Panc1 (cell line): ENCODE measurements at regions not wholly inside any gene's neighbourhood (a gene's known extent, or its start where the extent isn't known, plus 50 kb on each side); places are given as distances from the start of the nearest gene placed in this dataset.

Source experiments
- ATAC-seq: fragments of 200-7000 bp; cut with Tn5 transposase; 2 replicates; pipeline ENCODE4 v1.9.1; 2020; ENCODE audit warnings: mild to moderate bottlenecking, moderate library complexity
- BruUV-seq: library from RNA; stranded (reverse); fragments of 400-500 nt; replicated peaks from 2 replicates; lab custom pipeline; 2021; lab: Mats Ljungman, UMichigan
- CTCF ChIA-PET: fragments of 300-600 bp; sonication (Branson Sonifier 250); formaldehyde crosslinking; loops from one replicate; lab custom pipeline; 2022; ENCODE audit warnings: antibody characterized with exemption; lab: Charles Lee
- POLR2A ChIA-PET: fragments of 300-600 bp; sonication (Branson Sonifier 250); formaldehyde crosslinking; loops from one replicate; lab custom pipeline; 2022; ENCODE audit warnings: antibody characterized with exemption; lab: Charles Lee
- DNase-seq: peaks from one replicate; pipeline ENCODE4 v3.0.0-alpha.2; 2010; ENCODE audit warnings: low read depth, low spot score
- H3K27ac ChIP-seq: 2 replicates; pipeline ENCODE4 v1.5.1; 2011; ENCODE audit warnings: mild to moderate bottlenecking, low read length, inconsistent platforms
- H3K27me3 ChIP-seq: fragments of 200-500 bp; sonication (Bioruptor generic); 2 replicates; pipeline ENCODE4 v1.6.0; 2014; ENCODE audit warnings: low read length, inconsistent platforms; ENCODE audit not compliant: control insufficient read depth, insufficient read depth
- H3K36me3 ChIP-seq: fragments of 200-500 bp; sonication (Bioruptor generic); 2 replicates; pipeline ENCODE4 v1.5.1; 2014; ENCODE audit warnings: inconsistent platforms, mild to moderate bottlenecking, low read length, moderate library complexity; ENCODE audit not compliant: control insufficient read depth, insufficient read depth
- H3K4me1 ChIP-seq: 2 replicates; pipeline ENCODE4 v1.5.1; 2011; ENCODE audit warnings: inconsistent platforms, mild to moderate bottlenecking, low read length, moderate library complexity; ENCODE audit not compliant: control insufficient read depth, insufficient read depth
- H3K4me3 ChIP-seq, 2 experiments: 2 replicates each; pipeline ENCODE4 v1.5.1; 2011 to 2012; ENCODE audit warnings: low read depth in 2 of 2, low read length in 2 of 2, mild to moderate bottlenecking in 2 of 2, inconsistent platforms in 1 of 2, moderate library complexity in 1 of 2
- H3K9me3 ChIP-seq: fragments of 200-500 bp; sonication (Bioruptor generic); 2 replicates; pipeline ENCODE4 v1.5.1; 2014; ENCODE audit warnings: low read depth, mild to moderate bottlenecking, inconsistent platforms, low read length, moderate library complexity; ENCODE audit not compliant: control insufficient read depth, insufficient read depth
- POLR2AphosphoS5 ChIP-seq: IDR thresholded peaks from 2 replicates; pipeline ENCODE4 v1.6.1; 2012; ENCODE audit warnings: mild to moderate bottlenecking, low read depth, low read length, moderate library complexity
- SIN3A ChIP-seq: IDR thresholded peaks from 2 replicates; pipeline ENCODE4 v1.6.1; 2012; ENCODE audit warnings: low read depth, mild to moderate bottlenecking, low read length, moderate library complexity, borderline replicate concordance; ENCODE audit not compliant: insufficient read depth
- TCF7L2 ChIP-seq: IDR thresholded peaks from 2 replicates; pipeline ENCODE4 v1.6.1; 2011; ENCODE audit warnings: mild to moderate bottlenecking, low read depth, low read length, inconsistent platforms
- in situ Hi-C: cut with HindIII; loops from 2 replicates; pipeline ENCODE4 v1.10.0; 2016; ENCODE audit warnings: low sequenced_read_pairs, low pct_unique_long_range_greater_than_20kb
- intact Hi-C: fragments of 100-400 bp; cut with micrococcal nuclease; formaldehyde crosslinking; loops from one replicate; pipeline ENCODE4 v1.10.0; 2022; ENCODE audit not compliant: unreplicated experiment
- TF ChIP-seq, protein P1 (sequence below): fragments of 450-650 bp; IDR thresholded peaks from 2 replicates; pipeline ENCODE4 v1.5.1; 2017; ENCODE audit warnings: mild to moderate bottlenecking
- TF ChIP-seq, protein P2 (sequence below), 2 experiments: IDR thresholded peaks; 2 replicates each; pipeline ENCODE4 v1.6.1; 2011 to 2012; ENCODE audit warnings: low read depth in 2 of 2, control low read depth in 1 of 2, low read length in 1 of 2, mild to moderate bottlenecking in 1 of 2, moderate library complexity in 1 of 2; ENCODE audit not compliant: insufficient read depth in 1 of 2

DNA sequence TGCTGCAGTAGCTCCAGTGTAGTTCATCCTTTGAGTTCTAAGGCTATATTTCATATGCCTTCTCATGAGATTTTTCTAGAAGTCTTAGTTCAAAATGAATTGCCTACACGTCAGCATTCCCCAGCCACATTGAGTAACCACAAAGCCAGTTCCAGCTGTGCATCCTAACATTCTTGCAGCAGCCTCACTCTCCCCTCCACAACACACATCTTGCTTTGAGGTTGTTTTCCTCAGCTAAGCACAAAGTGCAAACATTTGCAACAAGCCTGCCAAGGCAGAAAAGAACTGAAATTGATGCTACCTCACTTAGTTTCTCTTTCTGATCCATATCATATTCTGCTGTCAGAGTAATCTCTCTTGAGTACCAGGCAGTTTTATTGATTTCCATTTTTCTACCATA lies 160.7 kb upstream of the KCNQ5 start:
- in situ Hi-C loops (no loop called here), intact Hi-C loops (no loop called here)
- Histone ChIP-seq H3K36me3 (no peaks in the 10 kb centered on the region), H3K9me3 (no peaks in the 10 kb centered on the region), H3K27me3 (no peaks in the 10 kb centered on the region), H3K27ac (no peak overlapping the region), H3K4me3 (no peak overlapping the region), H3K4me1 (no peaks in the 10 kb centered on the region)
- BruUV-seq, result no TSS peak
- ChIA-PET POLR2A (no interaction called here), CTCF (no interaction called here)
- ATAC-seq (no peak), DNase-seq (no peak)
- TF ChIP-seq TCF7L2, result no peak

- H3K27ac ChIP-seq, result no peak overlapping the region
- ATAC-seq (no peak), DNase-seq (no peak)
- H3K4me3 ChIP-seq, result no peak overlapping the region
- no peaks in the 10 kb centered on the region for H3K4me1 ChIP-seq
- TF ChIP-seq POLR2AphosphoS5 (no peak), TCF7L2 (no peak), SIN3A (no peak)
- TF ChIP-seq, protein P1, sequence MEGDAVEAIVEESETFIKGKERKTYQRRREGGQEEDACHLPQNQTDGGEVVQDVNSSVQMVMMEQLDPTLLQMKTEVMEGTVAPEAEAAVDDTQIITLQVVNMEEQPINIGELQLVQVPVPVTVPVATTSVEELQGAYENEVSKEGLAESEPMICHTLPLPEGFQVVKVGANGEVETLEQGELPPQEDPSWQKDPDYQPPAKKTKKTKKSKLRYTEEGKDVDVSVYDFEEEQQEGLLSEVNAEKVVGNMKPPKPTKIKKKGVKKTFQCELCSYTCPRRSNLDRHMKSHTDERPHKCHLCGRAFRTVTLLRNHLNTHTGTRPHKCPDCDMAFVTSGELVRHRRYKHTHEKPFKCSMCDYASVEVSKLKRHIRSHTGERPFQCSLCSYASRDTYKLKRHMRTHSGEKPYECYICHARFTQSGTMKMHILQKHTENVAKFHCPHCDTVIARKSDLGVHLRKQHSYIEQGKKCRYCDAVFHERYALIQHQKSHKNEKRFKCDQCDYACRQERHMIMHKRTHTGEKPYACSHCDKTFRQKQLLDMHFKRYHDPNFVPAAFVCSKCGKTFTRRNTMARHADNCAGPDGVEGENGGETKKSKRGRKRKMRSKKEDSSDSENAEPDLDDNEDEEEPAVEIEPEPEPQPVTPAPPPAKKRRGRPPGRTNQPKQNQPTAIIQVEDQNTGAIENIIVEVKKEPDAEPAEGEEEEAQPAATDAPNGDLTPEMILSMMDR, result no peak
- TF ChIP-seq, protein P2, sequence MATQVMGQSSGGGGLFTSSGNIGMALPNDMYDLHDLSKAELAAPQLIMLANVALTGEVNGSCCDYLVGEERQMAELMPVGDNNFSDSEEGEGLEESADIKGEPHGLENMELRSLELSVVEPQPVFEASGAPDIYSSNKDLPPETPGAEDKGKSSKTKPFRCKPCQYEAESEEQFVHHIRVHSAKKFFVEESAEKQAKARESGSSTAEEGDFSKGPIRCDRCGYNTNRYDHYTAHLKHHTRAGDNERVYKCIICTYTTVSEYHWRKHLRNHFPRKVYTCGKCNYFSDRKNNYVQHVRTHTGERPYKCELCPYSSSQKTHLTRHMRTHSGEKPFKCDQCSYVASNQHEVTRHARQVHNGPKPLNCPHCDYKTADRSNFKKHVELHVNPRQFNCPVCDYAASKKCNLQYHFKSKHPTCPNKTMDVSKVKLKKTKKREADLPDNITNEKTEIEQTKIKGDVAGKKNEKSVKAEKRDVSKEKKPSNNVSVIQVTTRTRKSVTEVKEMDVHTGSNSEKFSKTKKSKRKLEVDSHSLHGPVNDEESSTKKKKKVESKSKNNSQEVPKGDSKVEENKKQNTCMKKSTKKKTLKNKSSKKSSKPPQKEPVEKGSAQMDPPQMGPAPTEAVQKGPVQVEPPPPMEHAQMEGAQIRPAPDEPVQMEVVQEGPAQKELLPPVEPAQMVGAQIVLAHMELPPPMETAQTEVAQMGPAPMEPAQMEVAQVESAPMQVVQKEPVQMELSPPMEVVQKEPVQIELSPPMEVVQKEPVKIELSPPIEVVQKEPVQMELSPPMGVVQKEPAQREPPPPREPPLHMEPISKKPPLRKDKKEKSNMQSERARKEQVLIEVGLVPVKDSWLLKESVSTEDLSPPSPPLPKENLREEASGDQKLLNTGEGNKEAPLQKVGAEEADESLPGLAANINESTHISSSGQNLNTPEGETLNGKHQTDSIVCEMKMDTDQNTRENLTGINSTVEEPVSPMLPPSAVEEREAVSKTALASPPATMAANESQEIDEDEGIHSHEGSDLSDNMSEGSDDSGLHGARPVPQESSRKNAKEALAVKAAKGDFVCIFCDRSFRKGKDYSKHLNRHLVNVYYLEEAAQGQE (IDR thresholded peaks at IDR 0.05; ENCODE audit: insufficient read depth in 1 of 2, low read depth in 2 of 2, low read length in 1 of 2), result no peak
- H3K27me3 ChIP-seq, result no peaks in the 10 kb centered on the region
- intact Hi-C loops, result no loop called here
- no peaks in the 10 kb centered on the region for H3K9me3 ChIP-seq
- ChIA-PET POLR2A (no interaction called here), CTCF (no interaction called here)
- BruUV-seq, result no TSS peak
- H3K36me3 ChIP-seq, result no peaks in the 10 kb centered on the region
- in situ Hi-C loops, result no loop called here
Measured at GRCh38 chr6:72464246-72464645, 157.6 kb upstream of the KCNQ5 start.

DNA sequence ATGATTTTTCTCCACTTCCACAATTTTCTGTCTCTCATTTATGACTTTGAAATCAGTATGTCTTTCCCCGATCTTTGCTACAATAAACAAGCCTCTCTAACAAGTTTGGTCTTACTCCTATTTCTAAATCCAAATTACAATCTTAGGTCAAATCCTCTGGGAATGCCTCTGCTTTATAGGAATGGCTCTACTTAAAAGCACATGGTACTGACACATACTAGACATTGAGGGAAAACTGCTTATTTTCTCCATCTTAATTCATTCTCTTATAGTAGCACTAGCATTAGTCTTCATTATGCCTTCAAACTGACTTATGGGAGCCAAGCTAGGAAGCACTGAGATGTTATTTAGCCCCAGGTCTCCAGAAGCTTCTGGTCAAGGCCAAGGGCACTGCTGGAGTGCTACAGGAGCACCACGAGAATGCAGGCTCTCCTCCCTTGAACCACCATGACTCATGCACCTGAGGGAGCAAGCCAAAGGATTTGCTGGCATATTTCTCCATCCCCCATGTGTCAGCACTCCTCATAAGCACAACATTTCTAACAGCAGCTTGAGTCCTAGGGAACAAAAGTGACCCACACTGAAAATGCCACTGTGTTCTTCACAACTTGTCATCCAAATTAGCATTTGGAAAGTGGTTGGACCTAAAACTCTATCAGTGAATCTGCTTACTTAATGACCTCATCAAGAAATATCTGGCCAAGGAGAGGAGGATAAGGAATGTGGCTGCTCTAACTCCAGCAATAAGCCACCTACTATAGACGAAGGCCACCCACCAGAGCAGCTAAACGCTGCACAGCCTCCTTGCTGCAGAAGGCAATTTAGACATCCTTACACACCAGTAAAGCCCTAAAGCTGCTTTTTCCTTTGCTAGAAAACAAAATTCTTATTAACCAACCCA lies 156.8 kb upstream of the KCNQ5 start:
- peak; percentile 54 for DNase-seq
- in situ Hi-C loops (no loop called here), intact Hi-C loops (no loop called here)
- H3K4me3 ChIP-seq, result no peak overlapping the region
- ATAC-seq, result peak; percentile 48; the same call in 1 of the 2 replicates
- no peaks in the 10 kb centered on the region for H3K9me3 ChIP-seq
- ChIA-PET POLR2A (no interaction called here), CTCF (no interaction called here)
- no peak for TF ChIP-seq SIN3A
- TF ChIP-seq, protein P1, result no peak
- TF ChIP-seq, protein P2 (IDR thresholded peaks at IDR 0.05; ENCODE audit: insufficient read depth in 1 of 2, low read depth in 2 of 2, low read length in 1 of 2), result no peak
- no peak for TF ChIP-seq TCF7L2
- TF ChIP-seq POLR2AphosphoS5, result no peak
- no peaks in the 10 kb centered on the region for H3K27me3 ChIP-seq
- H3K4me1 ChIP-seq, result no peaks in the 10 kb centered on the region
- no peaks in the 10 kb centered on the region for H3K36me3 ChIP-seq
- BruUV-seq, result no TSS peak
- no peak overlapping the region for H3K27ac ChIP-seq
